ENCODE measurements at regions not wholly inside any gene's neighbourhood (a gene's known extent, or its start where the extent isn't known, plus 50 kb on each side); places are given as distances from the start of the nearest gene placed in this dataset.

- DNase-seq (no peak), ATAC-seq (ENCODE audit: low read depth) (no peak)
- ChIA-PET CTCF (no interaction called here), POLR2A (interaction anchor here (0.5 kb wide), 1 partner anchor 76 kb away, joined by 3 read pairs; no protein-coding TSS in a partner anchor)
- intact Hi-C loops (cut with micrococcal nuclease) = no loop called here
- no peaks in the 10 kb centered on the region for H3K36me3 Mint-ChIP-seq (ENCODE audit: low read depth)
- H3K4me1 Mint-ChIP-seq = no peaks in the 10 kb centered on the region
- no peak overlapping the region for H3K27ac Mint-ChIP-seq
- TF ChIP-seq CTCF (IDR thresholded peaks at IDR 0.05) = no peak
- H3K4me3 Mint-ChIP-seq = no peak overlapping the region
- peaks cover 2% of the 10 kb centered on the region for H3K9me3 Mint-ChIP-seq
- no peaks in the 10 kb centered on the region for H3K27me3 Mint-ChIP-seq
Observed at GRCh38 chr3:153268564-153269279, 106.7 kb downstream of the RAP2B start.

GRCh38 chr3:153269730-153270129, 107.7 kb downstream of the RAP2B start:
- no peak for ATAC-seq (ENCODE audit: low read depth)
- DNase-seq = no peak
- Mint-ChIP-seq H3K4me3 (no peak overlapping the region), H3K27me3 (no peaks in the 10 kb centered on the region), H3K27ac (no peak overlapping the region), H3K9me3 (peaks cover 2% of the 10 kb centered on the region), H3K4me1 (no peaks in the 10 kb centered on the region), H3K36me3 (ENCODE audit: low read depth) (no peaks in the 10 kb centered on the region)
- ChIA-PET CTCF (no interaction called here), POLR2A (no interaction called here)
- TF ChIP-seq CTCF (IDR thresholded peaks at IDR 0.05) = no peak
- intact Hi-C loops (cut with micrococcal nuclease) = no loop called here

GRCh38 chr3:153273217-153273616, 111.2 kb downstream of the RAP2B start:
- DNase-seq (no peak), ATAC-seq (ENCODE audit: low read depth) (no peak)
- Mint-ChIP-seq H3K27me3 (no peaks in the 10 kb centered on the region), H3K36me3 (ENCODE audit: low read depth) (no peaks in the 10 kb centered on the region), H3K9me3 (no peaks in the 10 kb centered on the region), H3K4me1 (no peaks in the 10 kb centered on the region), H3K4me3 (no peak overlapping the region), H3K27ac (no peak overlapping the region)
- ChIA-PET POLR2A (no interaction called here), CTCF (no interaction called here)
- TF ChIP-seq CTCF (IDR thresholded peaks at IDR 0.05) = no peak
- intact Hi-C loops (cut with micrococcal nuclease) = no loop called here

- Mint-ChIP-seq H3K27me3 (peaks cover 3% of the 10 kb centered on the region), H3K4me1 (no peaks in the 10 kb centered on the region), H3K36me3 (ENCODE audit: low read depth) (no peaks in the 10 kb centered on the region), H3K27ac (no peak overlapping the region), H3K9me3 (no peaks in the 10 kb centered on the region), H3K4me3 (no peak overlapping the region)
- no peak for TF ChIP-seq CTCF (IDR thresholded peaks at IDR 0.05)
- ATAC-seq (ENCODE audit: low read depth) (no peak), DNase-seq (no peak)
- CTCF ChIA-PET = no interaction called here
- intact Hi-C loops (cut with micrococcal nuclease) = no loop called here
- POLR2A ChIA-PET = no interaction called here
Observed at GRCh38 chr3:153273767-153274435, 111.9 kb downstream of the RAP2B start.

GRCh38 chr3:153274561-153274960, 112.5 kb downstream of the RAP2B start:
- intact Hi-C loops (cut with micrococcal nuclease) = no loop called here
- ChIA-PET CTCF (no interaction called here), POLR2A (no interaction called here)
- H3K36me3 Mint-ChIP-seq (ENCODE audit: low read depth) = no peaks in the 10 kb centered on the region
- H3K27ac Mint-ChIP-seq = no peak overlapping the region
- no peaks in the 10 kb centered on the region for H3K9me3 Mint-ChIP-seq
- no peak for ATAC-seq (ENCODE audit: low read depth)
- H3K27me3 Mint-ChIP-seq = peaks cover 4% of the 10 kb centered on the region
- DNase-seq = no peak
- no peak for TF ChIP-seq CTCF (IDR thresholded peaks at IDR 0.05)
- H3K4me1 Mint-ChIP-seq = no peaks in the 10 kb centered on the region
- H3K4me3 Mint-ChIP-seq = no peak overlapping the region
